Neural progenitor cell (in vitro differentiated cells): ENCODE measurements at regions not wholly inside any gene's neighbourhood (a gene's known extent, or its start where the extent isn't known, plus 50 kb on each side); places are given as distances from the start of the nearest gene placed in this dataset.

Source experiments
- CTCF ChIP-seq: fragments of 200-600 bp; sonication (generic); IDR thresholded peaks from 2 replicates; pipeline ENCODE4 v1.5.1; 2017; ENCODE audit warnings: antibody characterized with exemption, mild to moderate bottlenecking
- EZH2 ChIP-seq: fragments of 200-600 bp; sonication (generic); IDR thresholded peaks from 2 replicates; pipeline ENCODE4 v1.6.1; 2017; ENCODE audit warnings: antibody characterized with exemption, mild to moderate bottlenecking, moderate library complexity

GRCh38 chr1:187816646-187817045 is 987.9 kb downstream of the PLA2G4A start:
- no peak for TF ChIP-seq EZH2
- no peak for TF ChIP-seq CTCF
